Trophoblast cell (in vitro differentiated cells and primary cell): ENCODE measurements at regions not wholly inside any gene's neighbourhood (a gene's known extent, or its start where the extent isn't known, plus 50 kb on each side); places are given as distances from the start of the nearest gene placed in this dataset.

Experiments
- DNase-seq, 2 donors: peaks; one replicate each; pipeline ENCODE4 v3.0.0-alpha.2; 2016
- H2AFZ ChIP-seq: 2 replicates; pipeline ENCODE4 v1.6.1; 2013; ENCODE audit warnings: low read length, moderate library complexity, mild to moderate bottlenecking; ENCODE audit not compliant: insufficient read depth, poor library complexity
- H2AK5ac ChIP-seq: 2 replicates; pipeline ENCODE4 v1.6.1; 2013; ENCODE audit warnings: mild to moderate bottlenecking, low read length
- H2BK120ac ChIP-seq: 2 replicates; pipeline ENCODE4 v1.6.1; 2013; ENCODE audit warnings: low read length, mild to moderate bottlenecking, moderate library complexity; ENCODE audit not compliant: insufficient read depth, poor library complexity
- H2BK12ac ChIP-seq: 2 replicates; pipeline ENCODE4 v1.6.1; 2013; ENCODE audit warnings: mild to moderate bottlenecking, low read length, moderate library complexity
- H2BK5ac ChIP-seq: 2 replicates; pipeline ENCODE4 v1.6.1; 2013; ENCODE audit warnings: low read length, low read depth, moderate library complexity, mild to moderate bottlenecking; ENCODE audit not compliant: poor library complexity
- H3K14ac ChIP-seq: 2 replicates; pipeline ENCODE4 v1.6.1; 2013; ENCODE audit warnings: mild to moderate bottlenecking, low read length
- H3K18ac ChIP-seq: 2 replicates; pipeline ENCODE4 v1.6.1; 2013; ENCODE audit warnings: mild to moderate bottlenecking, low read length
- H3K23ac ChIP-seq: 2 replicates; pipeline ENCODE4 v1.6.1; 2013; ENCODE audit warnings: low read length
- H3K27ac ChIP-seq: 2 replicates; pipeline ENCODE4 v1.5.1; 2013; ENCODE audit warnings: low read depth, mild to moderate bottlenecking, inconsistent platforms, low read length, moderate library complexity
- H3K27me3 ChIP-seq: 2 replicates; pipeline ENCODE4 v1.6.1; 2013; ENCODE audit warnings: inconsistent platforms, mild to moderate bottlenecking, low read length, moderate library complexity; ENCODE audit not compliant: insufficient read depth
- H3K36me3 ChIP-seq, 2 experiments: 1 replicate in 1 of 2; 2 replicates in 1 of 2; pipeline ENCODE4 v1.6.1; 2013; ENCODE audit warnings: low read length in 2 of 2, mild to moderate bottlenecking in 2 of 2, moderate library complexity in 1 of 2; ENCODE audit not compliant: insufficient read depth in 2 of 2, control insufficient read depth in 1 of 2
- H3K4ac ChIP-seq: 2 replicates; pipeline ENCODE4 v1.6.1; 2013; ENCODE audit warnings: low read depth, mild to moderate bottlenecking, low read length, moderate library complexity
- H3K4me1 ChIP-seq, 2 experiments: 1 replicate in 1 of 2; 2 replicates in 1 of 2; pipeline ENCODE4 v1.6.1; 2013; ENCODE audit warnings: low read length in 2 of 2, mild to moderate bottlenecking in 2 of 2, moderate library complexity in 1 of 2; ENCODE audit not compliant: insufficient read depth in 2 of 2, control insufficient read depth in 1 of 2
- H3K4me2 ChIP-seq: 2 replicates; pipeline ENCODE4 v1.6.1; 2013; ENCODE audit warnings: inconsistent platforms, mild to moderate bottlenecking, low read length, moderate library complexity
- H3K4me3 ChIP-seq: 2 replicates; pipeline ENCODE4 v1.5.1; 2013; ENCODE audit warnings: mild to moderate bottlenecking, low read depth, low read length, inconsistent platforms
- H3K79me1 ChIP-seq: one replicate; pipeline ENCODE4 v1.6.1; 2013; ENCODE audit warnings: low read length
- H3K79me2 ChIP-seq: 2 replicates; pipeline ENCODE4 v1.6.1; 2013; ENCODE audit warnings: low read length, mild to moderate bottlenecking; ENCODE audit not compliant: control insufficient read depth, insufficient read depth, poor library complexity
- H3K9ac ChIP-seq: 2 replicates; pipeline ENCODE4 v1.6.1; 2013; ENCODE audit warnings: mild to moderate bottlenecking, low read length
- H3K9me3 ChIP-seq: 2 replicates; pipeline ENCODE4 v1.6.1; 2013; ENCODE audit warnings: low read depth, mild to moderate bottlenecking, control low read depth, inconsistent platforms, low read length; ENCODE audit not compliant: insufficient read depth
- H4K12ac ChIP-seq: 2 replicates; pipeline ENCODE4 v1.6.1; 2013; ENCODE audit warnings: low read depth, mild to moderate bottlenecking, low read length, moderate library complexity
- H4K8ac ChIP-seq: 2 replicates; pipeline ENCODE4 v1.6.1; 2013; ENCODE audit warnings: low read depth, mild to moderate bottlenecking, low read length, moderate library complexity
- H4K91ac ChIP-seq: one replicate; pipeline ENCODE4 v1.6.1; 2013; ENCODE audit warnings: low read depth, mild to moderate bottlenecking, low read length, moderate library complexity
- WGBS: extraction: QIAGEN DNeasy Blood & Tissue Kit; methylation state at CpG from one replicate; pipeline ENCODE4 v1.1.7; 2013; ENCODE audit warnings: missing lambda C conversion rate; ENCODE audit not compliant: insufficient read length, insufficient coverage; ENCODE audit errors: extremely low coverage; 5-methylcytosine and 5-hydroxymethylcytosine counted together

DNA sequence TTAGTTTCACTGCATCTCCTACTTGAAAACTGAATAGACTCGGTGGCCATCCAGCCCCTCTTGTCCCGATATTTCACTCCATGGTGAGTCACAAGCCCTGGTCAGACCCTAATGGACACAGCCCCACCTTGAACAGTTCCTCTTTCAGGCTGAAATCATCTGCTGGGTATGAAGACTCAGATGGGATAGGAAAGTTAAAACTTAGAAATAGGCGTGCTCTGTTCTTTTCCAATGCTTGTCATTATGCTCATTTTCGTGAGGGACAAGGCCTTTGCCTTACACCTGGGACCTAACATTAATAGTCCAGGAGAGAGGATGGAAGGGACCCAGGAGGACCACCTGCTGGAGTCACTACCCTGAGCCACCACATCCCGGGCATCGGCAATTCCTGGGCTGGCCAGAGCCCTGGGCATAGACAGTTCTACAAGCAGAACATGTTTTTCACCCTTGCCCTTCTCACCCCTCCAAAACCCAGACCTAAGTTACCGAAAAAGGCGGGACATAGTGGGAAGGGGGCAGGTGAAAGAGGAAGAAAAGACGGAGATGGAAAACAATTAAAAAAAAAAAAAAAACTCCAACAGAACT, 278.3 kb downstream of the SOX9 start:
- Histone ChIP-seq H2BK120ac (no peak overlapping the region), H3K27me3 (no peaks in the 10 kb centered on the region), H4K91ac (no peak overlapping the region), H2AK5ac (no peak overlapping the region), H2BK5ac (no peak overlapping the region), H3K79me2 (no peaks in the 10 kb centered on the region), H3K9me3 (no peaks in the 10 kb centered on the region), H3K4me2 (no peak overlapping the region), H3K36me3 (no peaks in the 10 kb centered on the region), H4K8ac (no peak overlapping the region), H3K14ac (no peak overlapping the region), H3K79me1 (no peaks in the 10 kb centered on the region), H4K12ac (no peak overlapping the region), H2BK12ac (no peak overlapping the region), H3K4me1 (no peaks in the 10 kb centered on the region), H3K27ac (no peak overlapping the region), H3K4ac (no peak overlapping the region), H2AFZ (no peak overlapping the region), H3K23ac (no peak overlapping the region), H3K9ac (no peak overlapping the region), H3K4me3 (no peak overlapping the region), H3K18ac (no peak overlapping the region)
- no peak for DNase-seq
- no CpG with 5 or more reads among the region's 9 CpGs for WGBS

- H3K23ac ChIP-seq, result no peak overlapping the region
- H3K18ac ChIP-seq, result no peak overlapping the region
- no peak overlapping the region for H3K27ac ChIP-seq
- no peak overlapping the region for H2AFZ ChIP-seq
- H3K4ac ChIP-seq, result no peak overlapping the region
- H3K4me3 ChIP-seq, result no peak overlapping the region
- H3K4me2 ChIP-seq, result no peak overlapping the region
- H4K8ac ChIP-seq, result no peak overlapping the region
- no peaks in the 10 kb centered on the region for H3K79me2 ChIP-seq
- H4K12ac ChIP-seq, result no peak overlapping the region
- no peak overlapping the region for H2AK5ac ChIP-seq
- H4K91ac ChIP-seq, result no peak overlapping the region
- no peaks in the 10 kb centered on the region for H3K9me3 ChIP-seq
- DNase-seq, result no peak
- no CpG with 5 or more reads among the region's 15 CpGs for WGBS
- H3K79me1 ChIP-seq, result no peaks in the 10 kb centered on the region
- H2BK120ac ChIP-seq, result no peak overlapping the region
- no peak overlapping the region for H2BK5ac ChIP-seq
- no peaks in the 10 kb centered on the region for H3K4me1 ChIP-seq
- H3K27me3 ChIP-seq, result no peaks in the 10 kb centered on the region
- H3K14ac ChIP-seq, result no peak overlapping the region
- no peak overlapping the region for H2BK12ac ChIP-seq
- no peak overlapping the region for H3K9ac ChIP-seq
- no peaks in the 10 kb centered on the region for H3K36me3 ChIP-seq
These were observed 279.0 kb downstream of the SOX9 start for GRCh38 chr17:72399608-72400487.

DNA sequence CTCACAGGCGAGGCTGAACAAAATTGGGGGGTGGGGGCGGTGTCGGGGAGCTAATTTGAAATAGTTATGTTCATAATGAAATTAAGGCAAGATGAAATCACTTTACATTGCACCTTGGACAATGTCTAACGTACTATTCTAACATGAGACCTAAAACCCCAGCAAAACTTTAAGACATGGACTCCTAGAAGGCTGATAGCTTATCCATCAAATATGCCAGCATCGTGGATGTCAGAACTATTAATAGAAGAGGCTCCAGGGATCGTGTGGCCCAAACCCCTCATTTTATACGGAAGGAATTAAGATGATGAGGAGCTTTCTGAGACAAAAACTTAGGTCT, 279.6 kb downstream of the SOX9 start:
- Histone ChIP-seq H3K4me1 (no peaks in the 10 kb centered on the region), H3K27ac (no peak overlapping the region), H3K4me2 (no peak overlapping the region), H3K9me3 (no peaks in the 10 kb centered on the region), H2BK120ac (no peak overlapping the region), H3K4ac (no peak overlapping the region), H2AFZ (no peak overlapping the region), H3K79me1 (no peaks in the 10 kb centered on the region), H3K9ac (no peak overlapping the region), H3K18ac (no peak overlapping the region), H3K36me3 (no peaks in the 10 kb centered on the region), H2AK5ac (no peak overlapping the region), H2BK12ac (no peak overlapping the region), H3K4me3 (no peak overlapping the region), H3K79me2 (no peaks in the 10 kb centered on the region), H4K12ac (no peak overlapping the region), H4K8ac (no peak overlapping the region), H2BK5ac (no peak overlapping the region), H3K14ac (no peak overlapping the region), H3K27me3 (no peaks in the 10 kb centered on the region), H3K23ac (no peak overlapping the region), H4K91ac (no peak overlapping the region)
- no peak for DNase-seq
- WGBS, result no CpG with 5 or more reads among the region's 7 CpGs

DNA sequence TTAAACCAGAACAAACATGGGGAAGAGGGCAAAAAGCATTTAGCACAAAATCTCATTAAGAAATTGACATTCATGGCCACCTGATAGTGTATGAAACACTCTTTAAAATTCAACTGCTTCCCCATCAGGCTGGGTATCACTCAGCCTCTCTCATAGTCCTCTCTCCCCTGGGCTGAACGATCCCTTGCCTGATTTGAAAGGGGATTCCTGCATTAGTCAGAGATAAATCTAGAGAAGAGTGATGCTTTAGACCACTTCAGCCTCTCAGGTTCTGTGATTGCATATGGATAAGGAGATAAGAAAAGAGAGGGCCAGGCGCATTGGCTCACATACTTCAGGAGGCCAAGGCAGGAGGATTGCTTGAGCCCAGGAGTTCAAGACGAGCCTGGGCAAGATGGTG, 280.0 kb downstream of the SOX9 start:
- Histone ChIP-seq H3K9me3 (no peaks in the 10 kb centered on the region), H3K27me3 (no peaks in the 10 kb centered on the region), H2BK12ac (no peak overlapping the region), H4K8ac (no peak overlapping the region), H3K14ac (no peak overlapping the region), H2BK5ac (no peak overlapping the region), H4K91ac (no peak overlapping the region), H3K18ac (no peak overlapping the region), H2BK120ac (no peak overlapping the region), H3K27ac (no peak overlapping the region), H3K4ac (no peak overlapping the region), H3K4me1 (no peaks in the 10 kb centered on the region), H3K79me2 (no peaks in the 10 kb centered on the region), H4K12ac (no peak overlapping the region), H3K79me1 (no peaks in the 10 kb centered on the region), H3K4me3 (no peak overlapping the region), H3K23ac (no peak overlapping the region), H2AK5ac (no peak overlapping the region), H3K9ac (no peak overlapping the region), H3K36me3 (no peaks in the 10 kb centered on the region), H3K4me2 (no peak overlapping the region), H2AFZ (no peak overlapping the region)
- DNase-seq, result no peak
- WGBS, result no CpG with 5 or more reads among the region's 3 CpGs
